ENCODE measurements at regions not wholly inside any gene's neighbourhood (a gene's known extent, or its start where the extent isn't known, plus 50 kb on each side); places are given as distances from the start of the nearest gene placed in this dataset.
A peak's percentile ranks its signal among the peaks of the same experiment; 100 is the strongest.
"Not testable (repeated sequence)": the region's sequence is repeated elsewhere in the genome, so short reads cannot be mapped to it uniquely, and the experiment has no call there.

DNA sequence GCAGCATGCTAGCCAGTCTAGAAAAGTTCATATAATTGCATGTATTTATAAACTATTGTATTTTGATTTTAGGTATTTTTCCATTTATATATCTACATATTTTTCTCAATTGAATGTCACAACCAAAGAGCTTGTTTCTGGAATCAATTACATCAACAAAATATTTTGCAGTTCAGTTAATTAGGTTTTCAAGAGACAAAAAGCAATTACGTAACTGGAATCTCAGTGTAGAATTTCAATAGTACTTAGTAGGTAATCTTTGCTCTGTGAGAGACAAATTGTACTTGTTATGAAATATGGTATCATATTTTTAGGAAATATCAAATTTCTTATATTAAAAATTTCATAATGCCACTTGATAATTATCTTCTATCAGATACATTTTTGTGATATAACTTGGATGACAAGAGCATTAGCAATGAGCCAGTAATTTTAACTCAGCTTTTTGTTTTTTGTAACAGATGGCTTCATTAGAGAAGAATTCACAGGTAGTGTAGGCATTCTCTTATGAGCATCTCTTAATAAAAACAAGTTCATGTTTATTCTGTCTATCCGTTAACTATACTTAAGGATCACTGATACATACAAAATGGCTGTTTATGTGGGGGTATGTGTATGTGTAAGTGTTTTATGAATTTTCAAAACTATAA, 774.7 kb downstream of the C12orf50 start:
- no peak for DNase-seq (ENCODE audit: low spot score)

DNA sequence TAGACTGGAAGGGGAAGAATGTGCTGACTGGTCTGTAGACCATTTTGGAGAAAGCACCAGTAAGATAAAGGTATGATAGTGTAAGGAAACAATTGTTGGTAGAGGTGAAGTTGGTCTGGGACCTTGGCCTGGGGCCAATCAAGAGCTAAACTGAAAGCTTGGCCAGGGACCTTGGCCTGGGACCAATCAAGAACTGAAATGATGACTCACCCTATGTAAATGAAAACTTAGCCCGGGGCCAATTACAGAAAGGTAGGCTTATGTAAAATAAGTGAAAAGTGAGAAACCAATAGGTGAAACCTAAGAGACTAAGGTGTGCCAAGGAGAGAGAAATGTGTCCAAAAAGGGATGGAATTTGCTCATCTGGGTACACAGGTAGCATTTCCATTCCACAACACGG, 776.0 kb downstream of the C12orf50 start:
- DNase-seq (ENCODE audit: low spot score): peak; percentile 28

DNA sequence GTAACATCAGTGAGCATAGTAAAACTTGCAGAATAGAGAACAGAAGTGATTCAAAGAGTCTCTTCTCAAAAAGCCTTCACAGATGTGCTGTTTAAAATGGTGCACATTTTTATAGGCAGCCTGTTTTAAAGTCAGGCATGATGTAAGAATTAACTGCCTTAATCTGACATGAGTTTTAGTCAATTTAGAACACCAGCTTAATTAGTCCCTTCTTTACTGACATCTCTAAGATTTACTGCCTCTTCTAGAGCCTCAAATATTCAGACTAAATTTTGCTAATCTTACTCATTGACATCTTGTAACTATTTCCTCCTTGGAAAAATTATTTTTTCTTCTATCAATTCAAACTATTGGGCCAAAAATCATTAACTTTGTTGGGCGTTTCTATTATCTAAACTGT, 782.5 kb downstream of the C12orf50 start:
- no peak for DNase-seq (ENCODE audit: low spot score)

DNA sequence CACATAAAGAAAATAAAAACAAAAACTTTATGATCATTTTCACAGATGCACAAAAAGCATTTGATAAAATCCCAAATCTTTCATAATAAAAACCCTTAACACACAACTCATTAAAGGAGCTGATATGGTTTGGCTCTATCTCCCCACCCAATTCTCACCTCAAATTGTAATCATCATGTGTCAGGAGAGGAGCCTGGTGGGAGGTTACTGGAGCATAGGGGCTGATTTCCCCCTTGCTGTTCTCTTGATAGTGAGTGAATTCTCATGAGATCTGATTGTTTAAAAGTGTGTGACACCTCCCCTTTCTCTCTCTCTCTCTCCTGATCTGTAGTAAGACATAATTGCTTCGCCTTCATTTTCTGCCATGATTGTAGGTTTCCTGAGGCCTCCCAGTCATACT, 790.7 kb downstream of the C12orf50 start:
- no peak for DNase-seq (ENCODE audit: low spot score)

DNA sequence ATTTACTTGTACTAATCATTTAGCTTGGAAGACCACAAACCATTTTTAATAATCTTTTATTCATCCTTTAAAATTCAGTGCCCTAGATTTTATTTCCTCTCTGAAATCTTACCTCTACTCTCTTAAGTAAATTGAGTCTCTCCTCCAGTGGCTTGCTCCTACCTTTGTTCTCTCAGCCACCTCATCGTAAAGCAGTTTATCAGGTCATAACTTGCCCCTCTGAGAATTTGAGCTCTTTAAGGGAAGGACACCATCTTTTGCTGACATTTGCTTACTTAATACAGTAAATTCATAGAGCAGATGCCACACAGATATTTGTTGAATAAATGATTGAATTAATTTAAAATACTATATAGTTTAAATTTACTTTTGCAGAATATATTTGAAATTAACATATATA, 794.3 kb downstream of the C12orf50 start:
- no peak for DNase-seq (ENCODE audit: low spot score)

DNA sequence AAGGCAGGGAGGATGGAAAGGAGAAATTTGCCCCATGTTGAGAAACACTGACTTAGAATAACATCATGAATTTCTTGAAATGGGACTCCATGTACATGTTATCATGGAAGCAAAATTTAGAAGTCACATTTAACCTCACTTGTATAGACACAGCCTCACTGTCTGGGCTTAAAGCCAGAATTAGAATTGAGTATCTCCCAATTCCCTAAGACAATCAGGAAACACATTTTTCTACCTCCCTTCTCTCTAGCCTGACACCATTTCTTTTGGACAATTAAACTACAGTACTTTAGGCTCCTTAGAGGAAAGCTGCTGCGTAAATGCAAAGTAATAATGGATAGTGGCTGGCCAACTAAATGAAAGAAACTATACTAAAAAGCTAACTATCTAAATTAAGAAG, 795.5 kb downstream of the C12orf50 start:
- no peak for DNase-seq (ENCODE audit: low spot score)

DNA sequence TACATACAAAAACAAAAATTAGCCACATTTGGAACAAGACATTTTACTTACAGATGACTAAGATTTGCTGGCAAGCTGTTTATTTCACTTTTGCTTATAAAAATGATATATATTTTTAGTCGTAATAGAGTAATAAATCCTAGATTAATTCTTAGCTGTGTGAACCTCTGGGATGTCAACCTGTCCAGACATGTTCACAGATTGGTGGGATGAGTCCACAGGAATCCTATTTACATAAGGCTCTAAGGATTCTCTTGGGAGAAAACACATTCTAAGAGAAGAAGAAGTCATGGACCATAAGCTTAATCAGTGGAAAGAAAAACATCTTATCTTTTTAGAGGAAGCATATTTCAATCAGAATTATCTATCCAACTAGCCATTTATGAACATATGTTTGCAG, 797.4 kb downstream of the C12orf50 start:
- DNase-seq (ENCODE audit: low spot score): no peak

DNA sequence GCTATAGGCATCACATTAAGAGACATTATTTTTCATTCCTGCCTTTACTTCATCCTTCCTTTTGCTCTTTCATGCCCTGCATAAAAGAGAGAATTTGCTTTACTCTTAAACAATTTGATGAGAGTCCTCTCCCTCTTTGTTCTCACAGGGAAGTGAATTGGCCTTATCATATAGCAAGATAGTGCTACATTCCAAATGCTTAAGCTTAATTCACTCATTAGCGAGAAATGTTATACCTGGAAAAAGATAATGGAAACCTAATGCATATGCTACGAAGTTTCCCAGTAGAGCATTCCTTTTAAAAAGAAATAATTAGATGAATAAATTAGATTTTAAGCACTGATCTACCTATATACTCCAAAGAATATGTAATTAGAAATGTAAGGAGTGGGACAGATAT, 798.8 kb downstream of the C12orf50 start:
- DNase-seq (ENCODE audit: low spot score): no peak

DNA sequence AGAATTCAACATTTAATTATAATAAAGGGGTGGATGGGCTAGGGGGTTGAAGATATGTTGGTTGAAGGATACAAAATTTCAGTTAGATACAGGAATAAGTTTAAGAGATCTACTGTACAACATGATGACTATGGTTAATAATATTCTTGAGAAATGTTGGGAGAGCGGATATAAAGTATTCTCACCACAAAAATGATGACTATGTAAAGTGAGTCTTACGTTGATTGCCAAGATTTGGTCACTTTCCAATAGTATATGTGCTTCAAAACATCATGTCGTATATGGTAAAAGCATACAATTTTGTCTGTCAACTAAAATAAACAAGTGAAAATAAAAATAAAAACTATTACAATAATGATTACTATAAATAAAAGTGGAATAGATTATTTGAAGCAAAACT, 802.0 kb downstream of the C12orf50 start:
- no peak for DNase-seq (ENCODE audit: low spot score)

DNA sequence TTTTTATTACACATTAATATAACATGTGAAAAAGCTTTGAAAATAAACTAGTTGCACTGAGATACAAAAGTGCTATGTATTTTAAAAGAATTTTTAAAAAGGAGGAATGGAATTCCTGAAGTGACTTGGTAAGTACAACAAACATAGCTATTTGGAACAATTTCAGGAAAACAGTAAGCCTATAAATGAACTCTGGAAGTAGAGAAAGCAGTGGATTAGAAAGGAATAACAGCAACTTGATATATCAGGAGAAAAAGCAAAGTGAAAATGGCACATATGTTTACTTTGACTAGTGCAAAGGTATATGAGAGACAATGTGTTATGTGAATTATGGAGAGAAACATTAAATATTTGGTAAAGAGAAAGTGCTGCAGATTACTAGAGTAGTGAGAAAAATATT, 811.7 kb downstream of the C12orf50 start:
- no peak for DNase-seq (ENCODE audit: low spot score)

DNA sequence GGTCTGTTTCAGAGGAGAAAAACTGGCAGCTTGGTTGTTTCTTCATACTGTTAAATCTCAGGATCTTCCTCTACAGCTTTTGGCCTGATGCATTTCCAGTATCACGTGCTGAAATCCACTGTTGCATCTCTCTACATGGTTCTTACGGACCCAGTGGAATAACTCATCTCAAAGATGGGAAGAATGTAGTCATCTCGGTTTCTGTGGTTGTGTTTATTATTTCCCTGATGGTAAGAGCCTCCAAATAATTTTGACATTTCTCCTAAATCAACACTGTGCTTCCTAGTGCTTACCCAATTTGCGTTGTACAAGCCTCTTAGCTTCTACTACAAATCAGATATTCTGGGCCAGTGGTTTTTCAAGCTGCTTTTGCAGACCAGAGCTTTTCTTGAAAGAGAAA, 812.8 kb downstream of the C12orf50 start:
- DNase-seq (ENCODE audit: low spot score): no peak

DNA sequence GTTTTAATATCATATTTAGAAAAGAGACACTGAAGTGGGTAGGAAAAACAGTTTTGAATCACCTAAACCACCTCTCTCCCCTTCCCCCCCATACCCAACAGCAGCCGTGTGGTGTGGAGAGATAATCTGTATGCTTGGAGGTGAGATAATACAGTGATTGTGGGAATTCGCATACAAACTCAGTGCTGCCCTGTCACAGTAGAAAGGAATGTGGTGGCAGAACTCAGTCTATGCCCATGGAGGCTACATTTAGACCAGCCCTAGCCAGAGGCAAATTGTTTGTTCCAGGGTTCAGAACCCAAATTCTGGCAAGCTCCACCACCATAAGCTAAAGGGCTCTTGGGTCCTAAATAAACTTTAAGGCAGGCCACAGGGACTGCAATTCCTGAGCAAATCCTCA, 827.0 kb downstream of the C12orf50 start:
- DNase-seq (ENCODE audit: low spot score): no peak

DNA sequence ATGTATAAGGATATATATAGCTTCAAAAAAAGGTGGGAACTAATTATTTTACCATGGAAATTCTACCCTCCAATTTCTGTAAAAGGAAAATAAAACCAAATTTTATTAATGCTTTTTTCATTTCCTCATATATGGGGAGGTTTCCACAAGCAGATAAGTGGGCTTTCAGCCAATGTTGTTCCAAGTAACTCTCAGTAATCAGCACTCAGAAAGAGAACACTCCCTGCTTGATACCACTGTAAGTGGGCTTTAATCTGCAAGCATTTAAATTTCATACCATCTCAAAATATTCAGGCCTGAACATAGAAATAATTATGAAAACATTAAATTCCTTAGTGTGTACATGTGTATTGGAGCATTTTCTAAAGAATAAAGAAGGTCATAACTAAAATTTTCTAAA, 827.6 kb downstream of the C12orf50 start:
- no peak for DNase-seq (ENCODE audit: low spot score)

DNA sequence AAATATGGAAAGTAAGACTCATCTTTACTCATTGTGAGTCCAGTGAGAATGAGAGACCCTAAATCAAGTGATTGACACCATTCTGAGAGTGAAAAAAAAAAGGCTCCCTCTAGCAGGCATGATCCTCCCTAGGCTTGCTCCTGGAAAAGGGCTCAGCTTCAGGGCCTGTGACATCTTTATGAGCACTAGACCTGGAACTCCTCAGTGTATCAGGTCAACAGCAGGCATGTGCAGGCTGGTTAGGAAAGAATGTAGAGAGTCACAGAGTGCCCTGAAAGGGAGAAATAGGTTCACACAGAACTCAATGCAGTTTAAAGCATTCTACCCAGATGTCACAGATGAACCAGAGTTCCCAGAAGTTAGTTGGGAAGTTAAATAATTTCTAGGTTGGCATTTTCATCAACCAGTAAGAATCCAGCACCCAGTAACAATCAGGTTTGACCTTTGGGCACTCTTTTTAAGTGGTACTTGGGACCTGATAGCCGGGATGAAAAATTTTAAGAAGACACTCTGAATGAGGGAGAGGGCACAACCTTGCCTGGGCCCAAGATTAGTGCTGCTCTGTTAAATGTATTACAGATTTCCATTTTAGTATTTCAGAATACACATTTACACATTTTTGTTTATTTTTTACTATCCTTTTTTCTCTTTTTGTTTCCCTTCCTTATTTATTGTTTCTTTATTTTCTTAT, 828.8 kb downstream of the C12orf50 start:
- no peak for DNase-seq (ENCODE audit: low spot score)

DNA sequence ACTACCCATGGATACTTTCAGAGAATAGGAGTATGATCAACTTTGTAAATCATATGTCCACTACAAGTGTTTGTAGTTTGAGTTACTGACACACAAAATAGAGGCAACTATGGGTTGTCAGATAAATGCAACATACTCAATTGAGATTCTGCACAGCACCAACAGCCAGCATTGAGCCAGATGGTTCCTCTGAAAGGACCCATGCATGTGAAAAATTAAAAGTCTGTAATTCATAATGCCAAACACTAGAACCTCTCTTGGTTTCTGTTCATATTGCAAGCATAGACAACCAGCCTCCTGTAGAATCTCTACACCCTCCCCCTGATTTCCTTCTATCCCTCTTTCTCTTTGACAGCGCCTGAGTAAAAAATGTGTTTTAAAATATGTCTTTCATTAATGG, 831.0 kb downstream of the C12orf50 start:
- DNase-seq (ENCODE audit: low spot score): no peak

DNA sequence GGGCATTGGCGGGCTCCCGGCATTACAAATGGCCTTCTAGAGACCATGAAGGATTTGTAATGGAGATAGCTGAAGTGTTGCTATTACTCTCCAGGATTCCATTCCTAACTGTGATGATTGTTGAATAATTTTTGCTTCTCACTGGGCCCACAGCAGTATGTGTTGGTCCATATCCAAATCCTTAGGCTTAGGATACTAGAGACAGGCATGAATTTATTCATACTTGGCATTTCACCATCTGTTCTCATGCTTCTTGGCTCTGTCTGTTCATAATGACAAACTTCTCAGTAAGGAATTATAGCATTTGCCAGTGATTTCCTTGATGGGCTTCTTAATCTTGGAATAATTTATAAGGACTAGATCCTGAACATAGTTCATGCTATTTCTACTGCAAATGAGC, 832.9 kb downstream of the C12orf50 start:
- DNase-seq (ENCODE audit: low spot score): no peak

DNA sequence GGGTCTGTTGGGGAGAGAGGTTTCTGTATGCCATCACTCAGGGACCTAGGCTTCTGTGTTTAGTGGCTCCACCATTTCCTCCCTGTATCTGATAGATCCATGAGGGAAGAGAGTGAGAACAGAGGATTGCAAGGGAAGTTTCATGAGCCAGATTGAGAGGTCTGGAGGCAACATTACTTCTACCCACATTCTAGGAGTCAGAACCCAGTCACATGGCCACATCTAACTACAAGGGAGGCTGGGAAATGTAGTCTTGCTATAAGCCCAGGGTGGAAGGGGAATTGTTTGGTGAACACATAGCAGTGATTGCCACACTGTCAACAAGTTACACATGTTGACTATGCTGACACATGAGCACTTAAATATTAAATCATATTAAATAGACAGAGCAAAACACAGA, 834.8 kb downstream of the C12orf50 start:
- not testable (repeated sequence) for DNase-seq (ENCODE audit: low spot score)

DNA sequence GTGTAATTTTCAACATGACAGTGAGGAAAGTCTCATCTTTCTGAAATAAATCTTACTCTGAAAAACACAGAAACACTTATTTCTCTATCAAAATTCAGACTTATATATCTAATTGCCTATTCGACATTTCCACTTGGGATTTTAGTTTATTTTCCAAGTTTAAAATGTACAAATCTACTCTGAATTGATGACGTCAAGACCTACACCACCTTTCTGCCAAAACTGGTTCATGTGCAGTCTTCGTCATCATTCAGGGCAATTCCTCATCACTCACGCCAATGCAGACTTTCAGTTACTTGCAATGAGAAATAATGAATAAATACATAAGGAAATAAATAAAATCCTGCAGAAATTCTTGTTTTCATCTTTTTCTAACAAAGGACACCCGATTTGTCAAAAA, 843.8 kb downstream of the C12orf50 start:
- no peak for DNase-seq (ENCODE audit: low spot score)

DNA sequence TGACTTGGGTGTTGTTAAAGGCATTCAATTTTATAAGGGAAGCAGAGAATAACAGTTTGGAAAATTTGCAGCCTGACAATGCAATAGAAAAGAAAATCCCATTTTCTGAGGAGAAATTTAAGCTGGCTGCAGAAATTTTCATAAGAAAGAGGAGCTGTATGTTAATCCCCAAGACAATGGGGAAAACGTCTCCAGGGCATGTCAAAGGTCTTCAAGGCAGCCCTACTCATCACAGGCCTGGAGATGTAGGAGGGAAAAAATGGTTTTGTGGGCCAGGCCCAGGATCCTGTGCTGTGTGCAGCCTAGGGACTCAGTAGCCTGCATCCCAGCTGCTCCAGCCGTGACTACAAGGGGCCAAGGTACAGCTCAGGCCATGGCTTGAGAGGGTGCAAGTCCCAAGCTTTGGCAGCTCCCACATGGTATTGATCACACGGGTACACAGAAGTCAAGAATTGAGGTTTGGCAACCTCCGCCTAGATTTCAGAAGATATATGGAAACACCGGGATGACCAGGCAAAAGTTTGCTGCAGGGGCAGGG, 846.4 kb downstream of the C12orf50 start:
- DNase-seq (ENCODE audit: low spot score): no peak

DNA sequence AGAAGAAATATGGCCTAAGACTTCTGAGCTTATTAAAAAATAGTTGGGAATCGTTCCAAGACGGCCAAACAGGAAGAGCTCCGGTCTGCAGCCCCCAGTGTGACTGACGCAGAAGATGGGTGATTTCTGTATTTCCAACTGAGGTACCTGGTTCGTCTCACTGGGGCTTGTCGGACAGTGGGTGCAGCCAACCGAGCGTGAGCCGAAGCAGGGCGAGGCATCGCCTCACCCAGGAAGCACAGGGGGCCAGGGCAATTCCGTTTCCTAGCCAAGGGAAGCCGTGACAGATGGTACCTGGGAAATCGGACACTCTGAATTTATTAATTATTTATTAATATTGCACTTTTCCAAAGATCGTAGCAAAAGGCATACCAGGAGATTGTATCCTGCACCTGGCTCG, 857.8 kb downstream of the C12orf50 start:
- DNase-seq (ENCODE audit: low spot score): no peak

DNA sequence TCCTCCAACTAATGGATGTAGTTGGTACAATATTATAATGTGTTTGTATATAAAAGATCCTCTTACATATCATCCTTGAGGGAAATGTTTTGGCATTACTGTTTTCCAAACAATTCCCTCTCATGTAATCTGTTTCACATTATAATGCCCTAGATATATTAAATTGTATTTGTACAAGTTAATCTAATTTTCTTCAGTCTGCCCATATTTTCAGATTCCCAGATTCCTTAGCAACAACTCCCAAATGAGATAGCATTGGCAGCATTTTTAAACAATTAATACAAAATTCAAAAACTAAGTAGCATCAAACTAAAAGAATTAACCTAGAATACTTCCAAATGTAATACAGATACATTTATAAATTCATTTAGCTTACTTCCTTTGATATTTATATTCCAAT, 860.2 kb downstream of the C12orf50 start:
- no peak for DNase-seq (ENCODE audit: low spot score)

DNA sequence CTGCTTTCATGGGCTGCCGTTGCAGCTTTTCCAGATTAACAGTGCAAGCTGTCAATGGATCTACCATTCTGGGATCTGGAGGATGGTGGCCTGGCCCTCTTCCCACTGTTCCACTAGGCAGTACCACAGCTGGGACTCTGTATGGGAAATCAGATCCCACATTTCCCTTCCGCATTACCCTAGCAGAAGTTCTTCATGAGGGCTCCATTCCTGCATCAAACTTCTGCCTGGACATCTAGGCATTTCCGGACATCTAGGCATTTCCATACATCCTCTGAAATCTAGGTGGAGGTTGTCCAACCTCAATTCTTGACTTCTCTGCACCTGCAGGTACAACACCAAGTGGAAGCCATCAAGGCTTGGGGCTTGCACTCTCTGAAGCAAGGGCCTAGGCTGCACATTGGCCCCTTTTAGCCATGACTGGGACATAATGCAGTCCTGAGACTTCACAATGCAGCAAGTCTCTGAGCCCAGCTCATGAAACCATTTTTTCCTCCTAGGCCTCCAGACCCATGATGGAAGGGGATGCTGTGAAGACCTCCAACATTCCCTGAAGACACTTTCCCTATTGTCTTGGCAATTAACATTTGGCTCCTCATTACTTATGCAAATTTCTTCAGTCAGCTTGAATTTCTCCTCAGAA, 863.3 kb downstream of the C12orf50 start:
- DNase-seq (ENCODE audit: low spot score): no peak

DNA sequence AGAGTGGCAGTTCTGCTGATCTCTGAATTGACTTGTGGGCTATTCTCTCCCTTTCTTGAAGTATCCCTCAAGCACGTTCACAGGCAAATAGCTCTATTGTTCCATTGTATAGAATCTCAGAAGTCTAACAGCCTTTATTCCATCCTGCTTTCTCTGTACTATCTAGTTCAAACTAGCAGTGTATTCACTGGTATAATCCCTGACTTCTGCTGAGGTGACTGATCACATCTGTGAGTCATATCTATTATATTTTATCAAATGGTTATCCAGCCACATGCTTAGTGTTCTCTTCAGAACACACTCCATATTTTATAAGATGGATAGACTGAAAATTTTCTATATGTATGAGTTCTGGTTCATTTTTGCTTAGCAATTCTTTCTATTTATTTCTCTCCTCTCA, 866.1 kb downstream of the C12orf50 start:
- DNase-seq (ENCODE audit: low spot score): no peak
